GM10266 (cell line): ENCODE measurements at regions not wholly inside any gene's neighbourhood (a gene's known extent, or its start where the extent isn't known, plus 50 kb on each side); places are given as distances from the start of the nearest gene placed in this dataset.

ENCODE experiments used
- DNase-seq: peaks from one replicate; pipeline ENCODE4 v3.0.0; 2012; ENCODE audit errors: extremely low spot score
- TF ChIP-seq, protein P1 (sequence below): IDR thresholded peaks from 2 replicates; pipeline ENCODE4 v1.5.1; 2012; ENCODE audit warnings: mild to moderate bottlenecking, low read depth; ENCODE audit not compliant: control insufficient read depth, insufficient read depth; ENCODE audit errors: missing control alignments

DNA sequence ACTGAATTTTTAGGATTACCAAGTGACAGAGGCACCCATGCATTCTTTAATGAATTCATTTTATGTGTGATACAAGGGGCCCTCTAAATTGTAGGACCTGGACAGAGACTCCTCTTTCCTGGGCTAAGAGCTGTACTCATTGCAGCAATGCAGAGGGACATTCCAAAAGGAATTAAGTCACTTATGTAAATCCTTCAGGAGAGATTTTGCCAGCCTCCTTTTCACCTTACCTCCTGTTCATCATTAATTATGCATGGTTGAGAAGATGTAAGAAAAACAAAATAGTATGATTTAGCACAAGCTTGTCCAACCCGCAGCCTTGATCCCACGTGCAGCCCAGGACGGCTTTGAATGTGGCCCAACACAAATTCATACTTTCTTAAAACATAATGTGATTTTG, 84.5 kb upstream of the TANK start:
- no peak for DNase-seq
- TF ChIP-seq, protein P1, sequence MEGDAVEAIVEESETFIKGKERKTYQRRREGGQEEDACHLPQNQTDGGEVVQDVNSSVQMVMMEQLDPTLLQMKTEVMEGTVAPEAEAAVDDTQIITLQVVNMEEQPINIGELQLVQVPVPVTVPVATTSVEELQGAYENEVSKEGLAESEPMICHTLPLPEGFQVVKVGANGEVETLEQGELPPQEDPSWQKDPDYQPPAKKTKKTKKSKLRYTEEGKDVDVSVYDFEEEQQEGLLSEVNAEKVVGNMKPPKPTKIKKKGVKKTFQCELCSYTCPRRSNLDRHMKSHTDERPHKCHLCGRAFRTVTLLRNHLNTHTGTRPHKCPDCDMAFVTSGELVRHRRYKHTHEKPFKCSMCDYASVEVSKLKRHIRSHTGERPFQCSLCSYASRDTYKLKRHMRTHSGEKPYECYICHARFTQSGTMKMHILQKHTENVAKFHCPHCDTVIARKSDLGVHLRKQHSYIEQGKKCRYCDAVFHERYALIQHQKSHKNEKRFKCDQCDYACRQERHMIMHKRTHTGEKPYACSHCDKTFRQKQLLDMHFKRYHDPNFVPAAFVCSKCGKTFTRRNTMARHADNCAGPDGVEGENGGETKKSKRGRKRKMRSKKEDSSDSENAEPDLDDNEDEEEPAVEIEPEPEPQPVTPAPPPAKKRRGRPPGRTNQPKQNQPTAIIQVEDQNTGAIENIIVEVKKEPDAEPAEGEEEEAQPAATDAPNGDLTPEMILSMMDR = no peak

DNA sequence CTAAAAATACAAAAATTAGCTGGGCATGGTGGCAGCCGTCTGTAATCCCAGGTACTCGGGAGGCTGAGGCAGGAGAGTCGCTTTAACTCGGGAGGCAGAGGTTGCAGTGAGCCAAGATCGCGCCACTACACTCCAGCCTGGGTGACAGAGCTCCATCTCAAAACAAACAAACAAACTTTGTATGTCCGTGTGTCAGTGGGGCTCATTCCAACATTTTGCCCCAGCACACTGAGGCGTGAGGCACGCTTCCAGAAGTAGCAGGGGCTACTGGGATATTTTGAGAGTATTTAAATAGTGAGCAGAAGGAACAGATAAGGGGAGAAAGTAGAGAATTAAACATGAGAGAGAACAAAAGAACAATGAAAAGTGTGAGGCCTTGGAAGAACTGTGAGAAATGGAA, 83.3 kb upstream of the TANK start:
- no peak for DNase-seq
- TF ChIP-seq, protein P1 = no peak

DNA sequence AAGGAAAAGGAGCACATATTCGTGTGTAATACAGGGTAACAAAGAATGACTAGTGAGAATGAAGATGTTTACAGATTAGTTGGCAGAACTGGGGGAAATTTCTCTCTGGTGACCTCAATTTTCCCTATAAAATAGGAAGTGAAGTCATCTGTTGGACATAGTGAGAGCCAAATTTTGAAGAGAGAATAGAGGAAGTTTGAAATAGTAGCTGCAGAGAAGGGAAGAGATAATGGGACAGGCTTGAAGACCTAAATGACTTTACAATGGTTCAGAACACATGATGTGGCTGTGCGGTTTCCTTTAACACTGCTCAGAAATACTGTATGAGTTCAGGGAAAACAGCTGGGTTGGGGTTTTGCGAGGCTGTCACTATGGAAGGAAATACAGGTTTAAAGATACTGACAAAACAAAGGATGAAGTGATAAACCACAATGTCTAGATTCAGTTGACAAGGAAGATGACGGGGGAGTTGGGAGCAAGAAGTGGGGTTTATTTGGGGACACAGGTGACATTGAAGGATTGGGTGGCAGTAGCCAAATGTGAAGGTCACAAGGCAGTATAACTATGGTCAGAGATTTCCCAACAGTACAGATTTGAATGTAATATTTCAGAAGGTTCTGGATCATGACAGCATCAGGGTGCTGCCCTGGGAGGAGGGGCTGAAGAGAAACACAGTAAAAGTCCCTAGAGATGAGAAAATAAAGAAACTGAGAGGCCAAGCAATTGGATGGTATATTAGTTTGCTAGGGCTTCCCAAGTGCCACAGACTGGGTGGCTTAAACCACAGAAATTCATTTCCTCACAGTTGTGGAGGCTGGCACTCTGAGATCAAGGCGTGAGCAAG, 82.6 kb upstream of the TANK start:
- TF ChIP-seq, protein P1 = no peak
- peak; percentile 26 for DNase-seq

DNA sequence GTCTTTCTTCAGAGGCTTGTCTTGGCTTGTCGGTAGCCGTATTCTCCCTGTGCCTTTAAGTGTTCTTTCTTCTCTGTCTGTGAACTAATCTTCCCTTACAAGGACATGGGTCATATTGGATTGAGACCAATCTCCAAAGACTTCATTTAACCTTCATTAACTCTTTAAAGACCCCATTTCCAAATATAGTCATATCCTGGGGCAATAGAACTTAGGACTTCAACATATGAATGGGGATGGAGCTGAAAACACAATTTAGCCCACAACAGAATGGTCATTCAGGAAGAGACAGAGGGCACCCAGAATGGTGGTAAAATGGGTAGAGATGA, 82.1 kb upstream of the TANK start:
- TF ChIP-seq, protein P1 = no peak
- no peak for DNase-seq

DNA sequence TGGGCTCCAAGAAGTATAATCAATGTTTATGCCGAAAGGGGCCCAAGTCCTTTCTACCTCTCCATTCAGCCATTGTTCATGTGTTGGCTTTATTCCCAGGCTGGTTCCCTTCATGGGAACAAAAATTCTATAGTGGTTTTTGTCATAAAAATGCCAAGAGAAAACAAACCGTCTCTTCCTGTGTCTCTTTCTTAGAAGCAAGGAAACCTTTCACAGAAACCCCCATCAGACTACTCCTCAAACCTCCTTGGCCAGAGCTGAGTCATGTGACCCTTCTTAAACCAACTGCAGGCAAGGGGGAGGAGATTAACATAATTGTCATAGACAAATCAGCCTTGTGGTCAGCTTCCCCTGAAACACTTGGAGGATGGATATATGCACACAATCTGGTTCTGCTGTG, 75.1 kb upstream of the TANK start:
- no peak for DNase-seq

DNA sequence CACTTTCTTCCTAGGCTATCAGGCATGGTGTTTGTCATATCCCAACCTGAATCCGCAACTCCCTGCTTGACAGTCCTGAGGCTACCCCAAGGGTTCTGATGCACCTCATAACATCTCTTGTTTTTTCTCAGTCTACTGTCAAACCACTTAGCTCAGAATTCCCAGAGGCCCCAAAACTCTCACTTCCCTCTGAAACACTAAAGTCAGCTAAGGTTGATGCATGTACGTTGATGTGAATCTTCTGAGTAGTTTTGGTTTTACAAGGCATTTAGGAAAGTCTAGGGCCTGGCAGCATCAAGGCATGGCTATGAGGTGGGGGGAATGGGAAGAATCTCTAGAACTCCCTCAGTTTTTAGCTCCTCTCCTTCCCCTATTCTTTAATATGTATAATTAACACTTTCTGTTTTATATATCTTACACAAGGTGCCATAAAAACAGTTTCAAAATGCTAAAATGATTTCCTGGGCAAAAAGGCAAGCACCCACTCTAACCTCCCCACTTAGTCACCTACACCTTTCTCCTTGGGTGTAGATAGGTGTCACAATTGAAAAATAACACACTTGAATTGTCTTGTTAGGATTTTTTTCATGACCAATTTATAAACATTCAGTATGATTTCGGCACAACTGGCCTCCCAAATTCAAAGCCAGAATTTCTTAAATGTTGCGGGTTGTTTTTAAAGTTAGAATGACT, 71.4 kb upstream of the TANK start:
- DNase-seq = peak; percentile 18
- TF ChIP-seq, protein P1 = no peak

More for the DNA sequence above, 75.1 kb upstream of the TANK start:
- TF ChIP-seq, protein P1 = no peak

DNA sequence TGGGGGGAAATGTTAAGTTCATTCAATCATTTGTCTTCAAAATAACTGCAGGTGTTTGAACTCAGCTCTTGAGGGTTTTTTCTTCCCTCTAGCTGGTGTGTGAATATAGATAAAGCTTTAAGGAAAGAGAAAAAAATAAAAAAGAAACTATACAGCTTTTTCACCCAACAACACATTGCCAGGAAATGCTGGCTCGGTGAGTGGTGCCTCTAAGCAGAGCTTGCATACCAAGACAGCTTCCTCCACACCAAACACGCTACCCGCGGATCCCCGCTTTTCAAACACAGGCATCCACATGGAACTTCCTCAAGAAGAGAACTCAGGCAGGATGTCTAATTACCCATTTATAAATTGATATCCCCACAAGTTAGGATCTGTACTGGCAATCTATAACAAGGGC, 69.8 kb upstream of the TANK start:
- DNase-seq = peak; percentile 19
- TF ChIP-seq, protein P1 = no peak
